IMR-90 (cell line): ENCODE measurements at regions not wholly inside any gene's neighbourhood (a gene's known extent, or its start where the extent isn't known, plus 50 kb on each side); places are given as distances from the start of the nearest gene placed in this dataset.

ENCODE experiments used
- ATAC-seq: fragments of 200-7000 bp; cut with Tn5 transposase; 2 replicates; pipeline ENCODE4 v1.9.1; 2020; ENCODE audit warnings: low read depth, mild to moderate bottlenecking, moderate library complexity
- BruUV-seq: library from RNA; stranded (reverse); fragments of 400-500 nt; replicated peaks from 2 replicates; lab custom pipeline; 2021; lab: Mats Ljungman, UMichigan
- CTCF ChIA-PET: fragments of 300-600 bp; formaldehyde crosslinking; extraction: SDS; loops from one replicate; lab custom pipeline; 2021; ENCODE audit warnings: antibody characterized with exemption; lab: Yijun Ruan, JAX
- POLR2A ChIA-PET: fragments of 300-600 bp; sonication (Branson Sonifier 250); formaldehyde crosslinking; loops from one replicate; lab custom pipeline; 2022; ENCODE audit warnings: antibody characterized with exemption; ENCODE audit not compliant: unreplicated experiment; lab: Charles Lee
- DNase-seq: peaks from one replicate; pipeline ENCODE4 v3.0.0; 2013
- H2AFZ ChIP-seq: replicated peaks from 2 replicates; pipeline ENCODE3; 2013; ENCODE audit warnings: low read length, mild to moderate bottlenecking; ENCODE audit not compliant: poor library complexity
- H2AK5ac ChIP-seq: 2 replicates; pipeline ENCODE4 v1.6.1; 2013; ENCODE audit warnings: low read depth, low read length, inconsistent platforms
- H2AK9ac ChIP-seq: replicated peaks from 2 replicates; pipeline ENCODE3; 2013; ENCODE audit warnings: mild to moderate bottlenecking, low read depth, low read length, moderate library complexity; ENCODE audit not compliant: poor library complexity
- H2BK120ac ChIP-seq: 2 replicates; pipeline ENCODE4 v1.6.1; 2013; ENCODE audit warnings: low read depth, low read length, inconsistent platforms
- H2BK15ac ChIP-seq: 3 replicates; pipeline ENCODE4 v1.6.1; 2013; ENCODE audit warnings: low read depth, low read length, inconsistent platforms
- H2BK20ac ChIP-seq: 2 replicates; pipeline ENCODE4 v1.6.1; 2013; ENCODE audit warnings: low read depth, mild to moderate bottlenecking, inconsistent platforms, low read length, moderate library complexity
- H2BK5ac ChIP-seq: 2 replicates; pipeline ENCODE4 v1.6.1; 2013; ENCODE audit warnings: mild to moderate bottlenecking, low read depth, low read length, inconsistent platforms; ENCODE audit not compliant: poor library complexity, severe bottlenecking
- H3K14ac ChIP-seq: replicated peaks from 2 replicates; pipeline ENCODE4 v1.6.1; 2013; ENCODE audit warnings: low read depth, low read length, inconsistent platforms
- H3K18ac ChIP-seq: 2 replicates; pipeline ENCODE4 v1.6.1; 2013; ENCODE audit warnings: low read depth, low read length, control low read depth
- H3K23ac ChIP-seq: 2 replicates; pipeline ENCODE4 v1.6.1; 2013; ENCODE audit warnings: low read depth, low read length, inconsistent platforms
- H3K27ac ChIP-seq: 2 replicates; pipeline ENCODE4 v1.5.1; 2013; ENCODE audit warnings: mild to moderate bottlenecking, control low read depth, low read length; ENCODE audit not compliant: insufficient read depth
- H3K27me3 ChIP-seq: 2 replicates; pipeline ENCODE4 v1.6.1; 2013; ENCODE audit warnings: low read length; ENCODE audit not compliant: control insufficient read depth, insufficient read depth
- H3K36me3 ChIP-seq: 2 replicates; pipeline ENCODE4 v1.6.1; 2013; ENCODE audit warnings: low read length, mixed read lengths; ENCODE audit not compliant: control insufficient read depth, insufficient read depth
- H3K4ac ChIP-seq: 2 replicates; pipeline ENCODE4 v1.6.1; 2013; ENCODE audit warnings: low read depth, low read length, inconsistent platforms
- H3K4me1 ChIP-seq: 2 replicates; pipeline ENCODE4 v1.6.1; 2013; ENCODE audit warnings: low read length, mixed read lengths; ENCODE audit not compliant: control insufficient read depth, insufficient read depth
- H3K4me2 ChIP-seq: 2 replicates; pipeline ENCODE4 v1.6.1; 2013; ENCODE audit warnings: low read depth, mild to moderate bottlenecking, control low read depth, low read length, moderate library complexity
- H3K4me3 ChIP-seq: 2 replicates; pipeline ENCODE4 v1.5.1; 2013; ENCODE audit warnings: low read depth, mild to moderate bottlenecking, control low read depth, low read length, moderate library complexity; ENCODE audit not compliant: insufficient read depth
- H3K56ac ChIP-seq: 2 replicates; pipeline ENCODE4 v1.6.1; 2013; ENCODE audit warnings: low read length, inconsistent platforms; ENCODE audit not compliant: insufficient read depth; ENCODE audit errors: extremely low read depth
- H3K79me1 ChIP-seq, 2 experiments: 2 replicates each; pipeline ENCODE4 v1.6.1; 2013; ENCODE audit warnings: low read length in 2 of 2, inconsistent platforms in 1 of 2, low read depth in 1 of 2
- H3K9ac ChIP-seq: 2 replicates; pipeline ENCODE4 v1.6.1; 2013; ENCODE audit warnings: low read depth, low read length, control low read depth
- H3K9me1 ChIP-seq: 2 replicates; pipeline ENCODE4 v1.6.1; 2013; ENCODE audit warnings: low read length, inconsistent platforms; ENCODE audit not compliant: insufficient read depth
- H3K9me3 ChIP-seq: 2 replicates; pipeline ENCODE4 v1.6.1; 2013; ENCODE audit warnings: low read length; ENCODE audit not compliant: control insufficient read depth, insufficient read depth
- H4K20me1 ChIP-seq: 2 replicates; pipeline ENCODE4 v1.6.1; 2013; ENCODE audit warnings: low read length, inconsistent platforms; ENCODE audit not compliant: insufficient read depth
- H4K5ac ChIP-seq: 2 replicates; pipeline ENCODE4 v1.6.1; 2013; ENCODE audit warnings: mild to moderate bottlenecking, low read depth, low read length, control low read depth
- H4K8ac ChIP-seq, 2 experiments: 2 replicates each; pipeline ENCODE4 v1.6.1; 2013; ENCODE audit warnings: low read depth in 2 of 2, low read length in 2 of 2, control low read depth in 1 of 2, inconsistent platforms in 1 of 2
- H4K91ac ChIP-seq: 2 replicates; pipeline ENCODE4 v1.6.1; 2013; ENCODE audit warnings: low read depth, low read length, inconsistent platforms; ENCODE audit not compliant: insufficient read depth
- BHLHE40 ChIP-seq: fragments of 150-350 bp; IDR thresholded peaks from 2 replicates; pipeline ENCODE4 v1.6.1; 2016; ENCODE audit warnings: mild to moderate bottlenecking, low read depth, low read length
- CEBPB ChIP-seq: IDR thresholded peaks from 2 replicates; pipeline ENCODE4 v1.6.1; 2012; ENCODE audit warnings: low read depth, low read length, improper control_type of control experiment
- CHD1 ChIP-seq: IDR thresholded peaks from 2 replicates; pipeline ENCODE4 v1.6.1; 2012; ENCODE audit warnings: low read depth, low read length, improper control_type of control experiment
- CTCF ChIP-seq: conservative IDR thresholded peaks from 2 replicates; pipeline ENCODE4 v1.5.1; 2012; ENCODE audit warnings: mild to moderate bottlenecking, low read depth, low read length, improper control_type of control experiment
- ELK1 ChIP-seq: fragments of 150-350 bp; IDR thresholded peaks from 2 replicates; pipeline ENCODE4 v1.6.1; 2016; ENCODE audit warnings: low read depth, mild to moderate bottlenecking, low read length, moderate library complexity, borderline replicate concordance
- FOS ChIP-seq: fragments of 150-350 bp; IDR thresholded peaks from 2 replicates; pipeline ENCODE4 v1.6.1; 2016; ENCODE audit warnings: low read depth, low read length
- MAFK ChIP-seq: IDR thresholded peaks from 2 replicates; pipeline ENCODE4 v1.6.1; 2012; ENCODE audit warnings: low read depth, low read length, improper control_type of control experiment
- MAZ ChIP-seq: IDR thresholded peaks from 2 replicates; pipeline ENCODE4 v1.6.1; 2012; ENCODE audit warnings: low read depth, mild to moderate bottlenecking, low read length, improper control_type of control experiment, moderate library complexity, borderline replicate concordance
- MXI1 ChIP-seq: IDR thresholded peaks from 2 replicates; pipeline ENCODE4 v1.6.1; 2012; ENCODE audit warnings: low read depth, mild to moderate bottlenecking, low read length, moderate library complexity, borderline replicate concordance
- NFE2L2 ChIP-seq: fragments of 150-350 bp; IDR thresholded peaks from 2 replicates; pipeline ENCODE4 v1.6.1; 2016; ENCODE audit warnings: low read depth, mild to moderate bottlenecking, low read length
- POLR2A ChIP-seq: IDR thresholded peaks from 2 replicates; pipeline ENCODE4 v1.6.1; 2012; ENCODE audit warnings: mild to moderate bottlenecking, low read depth, low read length
- RAD21 ChIP-seq: IDR thresholded peaks from 2 replicates; pipeline ENCODE4 v1.6.1; 2012; ENCODE audit warnings: low read length, improper control_type of control experiment
- RCOR1 ChIP-seq: IDR thresholded peaks from 2 replicates; pipeline ENCODE4 v1.6.1; 2012; ENCODE audit warnings: mild to moderate bottlenecking, low read length, improper control_type of control experiment; ENCODE audit not compliant: insufficient replicate concordance
- RFX5 ChIP-seq: IDR thresholded peaks from 2 replicates; pipeline ENCODE4 v1.8.0; 2012; ENCODE audit warnings: low read depth, mild to moderate bottlenecking, low read length, moderate library complexity
- SMC3 ChIP-seq: fragments of 150-350 bp; IDR thresholded peaks from 2 replicates; pipeline ENCODE4 v1.6.1; 2016; ENCODE audit warnings: low read depth, mild to moderate bottlenecking, antibody characterized with exemption, low read length, moderate library complexity
- USF2 ChIP-seq: fragments of 150-350 bp; IDR thresholded peaks from 2 replicates; pipeline ENCODE4 v1.6.1; 2017; ENCODE audit warnings: mild to moderate bottlenecking, antibody characterized with exemption, low read length, low read depth
- WGBS, 2 experiments: methylation state at CpG; one replicate each; pipeline versions ENCODE4 v1.1.5 to v1.1.7; 2013; ENCODE audit warnings: missing lambda C conversion rate in 2 of 2; ENCODE audit not compliant: insufficient read length in 1 of 2; ENCODE audit errors: extremely low coverage in 2 of 2; 5-methylcytosine and 5-hydroxymethylcytosine counted together
- dilution Hi-C: fragments of 300-500 bp; cut with HindIII; formaldehyde crosslinking; loops from one replicate; pipeline ENCODE4 v1.14.3; 2018; ENCODE audit warnings: low sequenced_read_pairs; ENCODE audit not compliant: unreplicated experiment
- in situ Hi-C: fragments of 300-500 bp; cut with MboI; formaldehyde crosslinking; loops from 3 replicates; pipeline ENCODE4 v1.14.3; 2019; ENCODE audit warnings: low sequenced_read_pairs, inconsistent platforms, mixed read lengths
- intact Hi-C: fragments of 100-400 bp; cut with micrococcal nuclease; formaldehyde crosslinking; loops from 2 replicates; pipeline ENCODE4 v1.10.0; 2022

GRCh38 chr1:201754353-201754752 lies 74.6 kb upstream of the IPO9 start:
- 83% methylated on average over 2 of the region's 4 CpGs; no CpG with 5 or more reads in 1 of the 2 experiments for WGBS, 2 experiments
- Histone ChIP-seq H3K36me3 (no peaks in the 10 kb centered on the region), H3K27me3 (no peaks in the 10 kb centered on the region), H4K5ac (peak overlapping the region; percentile 52; the same call in 1 of the 2 replicates), H4K91ac (peak overlapping the region; percentile 9; the same call in 1 of the 2 replicates), H3K23ac (peak overlapping the region; percentile 74), H3K4me2 (no peak overlapping the region; the same call in 1 of the 2 replicates), H2BK5ac (peak overlapping the region; percentile 46), H2BK15ac (peak overlapping the region; percentile 29; the same call in 2 of the 3 replicates), H3K4me3 (no peak overlapping the region), H3K4ac (peak overlapping the region; percentile 28; the same call in 1 of the 2 replicates), H2BK120ac (peak overlapping the region; percentile 48), H3K9me3 (no peaks in the 10 kb centered on the region), H4K8ac (no peak overlapping the region; a peak in 1 of 4 replicates), H3K9me1 (peaks cover 28% of the 10 kb centered on the region), H2AK5ac (peak overlapping the region; percentile 73; the same call in 1 of the 2 replicates), H2AFZ (no peak overlapping the region), H3K27ac (no peak overlapping the region; the same call in 1 of the 2 replicates), H3K4me1 (peaks cover 35% of the 10 kb centered on the region), H3K14ac (peak overlapping the region; percentile 56), H2AK9ac (no peak overlapping the region), H2BK20ac (peak overlapping the region; percentile 21; the same call in 1 of the 2 replicates), H3K9ac (no peak overlapping the region), H3K79me1 (peaks cover 44 to 88% of the 10 kb centered on the region in 2 experiments), H3K18ac (peak overlapping the region; percentile 63; the same call in 1 of the 2 replicates), H3K56ac (no peak overlapping the region), H4K20me1 (peaks cover 39% of the 10 kb centered on the region; the same call in 1 of the 2 replicates)
- intact Hi-C loops, result no loop called here
- DNase-seq (peak; percentile 40), ATAC-seq (no peak)
- BruUV-seq, result no TSS peak
- ChIA-PET POLR2A (no interaction called here), CTCF (no interaction called here)
- TF ChIP-seq ELK1 (no peak), FOS (no peak), NFE2L2 (no peak), POLR2A (no peak), USF2 (no peak), CHD1 (no peak), SMC3 (no peak), BHLHE40 (no peak), RFX5 (no peak), RCOR1 (no peak), MAZ (no peak), CEBPB (no peak), MXI1 (no peak), CTCF (no peak), RAD21 (no peak), MAFK (no peak)
- in situ Hi-C loops, result no loop called here
- dilution Hi-C loops, result no loop called here
